Type B pancreatic cell (in vitro differentiated cells): ENCODE measurements at regions not wholly inside any gene's neighbourhood (a gene's known extent, or its start where the extent isn't known, plus 50 kb on each side); places are given as distances from the start of the nearest gene placed in this dataset.
A peak's percentile ranks its signal among the peaks of the same experiment; 100 is the strongest.

Experiments used
- DNase-seq: peaks from one replicate; pipeline ENCODE4 v3.0.0; 2021; ENCODE audit warnings: mixed read lengths; ENCODE audit not compliant: unreplicated experiment; ENCODE audit errors: extremely low spot score
- H3K27ac Mint-ChIP-seq: 2 replicates; pipeline ENCODE4 v1.8.0; 2021; ENCODE audit warnings: mild to moderate bottlenecking, mixed read lengths
- H3K27me3 Mint-ChIP-seq: 2 replicates; pipeline ENCODE4 v1.8.0; 2021; ENCODE audit warnings: mixed read lengths
- H3K36me3 Mint-ChIP-seq: 2 replicates; pipeline ENCODE4 v1.8.0; 2021; ENCODE audit warnings: mixed read lengths
- H3K4me1 Mint-ChIP-seq: one replicate; pipeline ENCODE4 v1.8.0; 2021; ENCODE audit warnings: mixed read lengths; ENCODE audit not compliant: unreplicated experiment
- H3K4me3 Mint-ChIP-seq: 2 replicates; pipeline ENCODE4 v1.8.0; 2021; ENCODE audit warnings: mild to moderate bottlenecking, mixed read lengths
- H3K9me3 Mint-ChIP-seq: 2 replicates; pipeline ENCODE4 v1.8.0; 2021; ENCODE audit warnings: mixed read lengths
- CTCF ChIP-seq: fragments of 200-600 bp; sonication (generic); conservative IDR thresholded peaks from 2 replicates; pipeline ENCODE4 v1.5.0; 2021; ENCODE audit warnings: antibody characterized with exemption, mild to moderate bottlenecking

- Mint-ChIP-seq H3K27ac (no peak overlapping the region), H3K36me3 (no peaks in the 10 kb centered on the region), H3K9me3 (peaks cover 6% of the 10 kb centered on the region), H3K27me3 (no peaks in the 10 kb centered on the region), H3K4me1 (no peaks in the 10 kb centered on the region), H3K4me3 (no peak overlapping the region)
- DNase-seq: no peak
- no peak for TF ChIP-seq CTCF
These were observed 359.4 kb upstream of the KCNH7 start for GRCh38 chr2:163198007-163198406.

- Mint-ChIP-seq H3K9me3 (peaks cover 6% of the 10 kb centered on the region), H3K4me3 (no peak overlapping the region), H3K36me3 (no peaks in the 10 kb centered on the region), H3K27me3 (no peaks in the 10 kb centered on the region), H3K4me1 (peaks cover 8% of the 10 kb centered on the region), H3K27ac (no peak overlapping the region)
- DNase-seq: no peak
- peak; percentile 90 for TF ChIP-seq CTCF
These were observed 352.8 kb upstream of the KCNH7 start for GRCh38 chr2:163191372-163191771.

- DNase-seq: no peak
- no peaks in the 10 kb centered on the region for H3K36me3 Mint-ChIP-seq
- no peaks in the 10 kb centered on the region for H3K27me3 Mint-ChIP-seq
- no peak for TF ChIP-seq CTCF
- H3K4me1 Mint-ChIP-seq: peaks cover 13% of the 10 kb centered on the region
- H3K27ac Mint-ChIP-seq: no peak overlapping the region
- no peak overlapping the region for H3K4me3 Mint-ChIP-seq
- H3K9me3 Mint-ChIP-seq: no peaks in the 10 kb centered on the region
These were observed 349.6 kb upstream of the KCNH7 start for GRCh38 chr2:163187995-163188655.

- no peak overlapping the region for H3K27ac Mint-ChIP-seq
- H3K27me3 Mint-ChIP-seq: peaks cover 3% of the 10 kb centered on the region
- H3K36me3 Mint-ChIP-seq: no peaks in the 10 kb centered on the region
These were observed 348.6 kb upstream of the KCNH7 start for GRCh38 chr2:163187119-163187518.

GRCh38 chr2:163185160-163185559, 346.6 kb upstream of the KCNH7 start:
- Mint-ChIP-seq H3K27ac (no peak overlapping the region), H3K9me3 (no peaks in the 10 kb centered on the region), H3K27me3 (peaks cover 6% of the 10 kb centered on the region), H3K4me1 (peaks cover 13% of the 10 kb centered on the region), H3K4me3 (no peak overlapping the region), H3K36me3 (no peaks in the 10 kb centered on the region)
- TF ChIP-seq CTCF: no peak
- no peak for DNase-seq

More at GRCh38 chr2:163187119-163187518, 348.6 kb upstream of the KCNH7 start:
- H3K9me3 Mint-ChIP-seq: no peaks in the 10 kb centered on the region
- H3K4me1 Mint-ChIP-seq: peaks cover 13% of the 10 kb centered on the region
- TF ChIP-seq CTCF: no peak
- H3K4me3 Mint-ChIP-seq: no peak overlapping the region
- DNase-seq: no peak
